Lower leg skin (tissue), 4 donors: ENCODE measurements at regions not wholly inside any gene's neighbourhood (a gene's known extent, or its start where the extent isn't known, plus 50 kb on each side); places are given as distances from the start of the nearest gene placed in this dataset.

Experiments
- DNase-seq, 2 donors: peaks; one replicate each; pipeline ENCODE4 v3.0.0-alpha.2; 2019; ENCODE audit warnings: low spot score in 2 of 2
- H3K4me3 ChIP-seq: fragments of 200-600 bp; sonication (generic); 2 replicates; pipeline ENCODE4 v1.5.1; 2017; ENCODE audit warnings: mild to moderate bottlenecking, low read depth; ENCODE audit not compliant: poor library complexity, severe bottlenecking
- CTCF ChIP-seq, 3 donors: fragments of 450-650 bp; IDR thresholded peaks; one replicate each; pipeline ENCODE4 v1.5.1; 2016; ENCODE audit warnings: antibody characterized with exemption in 3 of 3, mild to moderate bottlenecking in 3 of 3, moderate library complexity in 2 of 3
- POLR2A ChIP-seq, 2 donors: fragments of 450-650 bp; IDR thresholded peaks; one replicate each; pipeline ENCODE4 v1.6.1; 2016 to 2017; ENCODE audit warnings: antibody characterized with exemption in 2 of 2, mild to moderate bottlenecking in 1 of 2, moderate library complexity in 1 of 2
- WGBS, 2 donors: methylation state at CpG; one replicate each; pipeline ENCODE4 v1.1.5; 2018; 5-methylcytosine and 5-hydroxymethylcytosine counted together
- intact Hi-C: fragments of 100-400 bp; cut with DNase I; formaldehyde crosslinking; loops from one replicate; pipeline ENCODE4 v1.15.0; 2023; ENCODE audit warnings: low total_unique reads

- intact Hi-C loops = no loop called here
- TF ChIP-seq CTCF (IDR thresholded peaks at IDR 0.05) = no peak
- no peak for TF ChIP-seq POLR2A (IDR thresholded peaks at IDR 0.05)
- H3K4me3 ChIP-seq = no peak overlapping the region
- 84 to 88% methylated on average over 6 of the region's 6 CpGs for WGBS, 2 donors
- no peak for DNase-seq
Measured at GRCh38 chr15:61641645-61642044, 412.5 kb upstream of the RORA start.

DNA sequence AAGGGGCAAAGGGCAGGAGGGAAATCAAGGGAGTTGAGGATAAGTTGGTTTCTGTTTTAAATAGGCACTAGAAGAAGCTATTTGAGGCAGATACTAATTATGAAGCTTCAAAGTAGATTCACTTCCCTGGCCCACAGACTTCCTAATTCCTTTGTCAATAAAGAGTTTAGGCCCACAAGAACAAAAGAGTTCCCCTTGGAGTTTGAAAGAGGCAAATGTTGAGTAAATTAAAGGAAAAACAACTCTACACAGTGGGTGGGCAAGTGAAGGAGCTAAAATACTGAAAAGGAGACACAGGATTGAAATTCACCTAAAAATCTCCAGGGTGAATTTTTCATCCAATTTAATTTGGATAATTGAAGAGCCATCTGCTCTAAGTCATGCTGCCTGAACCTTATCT, 411.7 kb upstream of the RORA start:
- no peak for DNase-seq
- TF ChIP-seq CTCF (IDR thresholded peaks at IDR 0.05) (no peak), POLR2A (IDR thresholded peaks at IDR 0.05) (no peak)
- H3K4me3 ChIP-seq = no peak overlapping the region
- intact Hi-C loops = no loop called here

DNA sequence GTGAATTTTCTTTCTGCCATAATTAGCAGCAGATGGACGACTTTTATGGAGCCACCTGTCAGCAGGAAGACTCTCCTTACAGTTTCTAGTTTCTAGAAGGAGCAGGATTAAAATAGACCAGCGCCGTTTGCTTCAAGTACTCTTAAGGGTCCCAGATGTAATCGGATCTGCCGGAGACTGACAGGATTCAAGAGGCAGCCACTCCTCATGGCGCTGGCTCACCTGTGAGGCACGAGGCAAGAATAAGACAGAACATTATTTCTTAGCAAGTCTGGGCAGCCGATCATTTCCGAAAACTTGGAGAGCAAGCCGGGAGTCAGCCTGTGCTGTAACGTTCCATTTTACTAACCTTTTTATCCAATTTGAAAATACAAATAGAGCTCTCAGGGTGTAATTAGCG, 410.4 kb upstream of the RORA start:
- WGBS, 2 donors = 43 to 45% methylated on average over 12 of the region's 12 CpGs
- TF ChIP-seq CTCF (IDR thresholded peaks at IDR 0.05) = no peak
- TF ChIP-seq POLR2A (IDR thresholded peaks at IDR 0.05) = no peak
- intact Hi-C loops = no loop called here
- no peak for DNase-seq
- H3K4me3 ChIP-seq = no peak overlapping the region

GRCh38 chr15:61634837-61635236, 405.7 kb upstream of the RORA start:
- no peak overlapping the region for H3K4me3 ChIP-seq
- intact Hi-C loops = no loop called here
- TF ChIP-seq POLR2A (IDR thresholded peaks at IDR 0.05) (no peak), CTCF (IDR thresholded peaks at IDR 0.05) (no peak)
- no peak for DNase-seq
- WGBS, 2 donors = 79 to 81% methylated on average over 1 of the region's 1 CpG

DNA sequence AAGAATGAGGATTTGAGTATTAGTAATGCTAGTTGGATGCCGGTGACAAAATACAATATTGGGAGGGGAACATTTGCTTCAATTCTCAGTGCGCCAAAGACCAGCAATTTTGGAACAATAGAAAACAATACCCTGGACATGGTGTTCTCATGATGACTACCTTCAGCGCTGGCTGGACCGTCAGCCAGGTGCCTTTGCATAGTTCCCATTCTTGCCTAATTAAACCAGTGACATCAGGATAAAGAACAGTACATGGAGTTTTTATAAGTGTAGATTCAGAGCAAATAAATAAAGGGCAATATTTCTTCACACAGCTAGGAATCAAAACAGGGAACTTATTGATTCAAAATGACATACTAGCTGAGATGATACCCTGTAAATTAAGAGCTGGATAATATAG, 404.8 kb upstream of the RORA start:
- 89 to 91% methylated on average over 4 of the region's 4 CpGs for WGBS, 2 donors
- no peak overlapping the region for H3K4me3 ChIP-seq
- DNase-seq = no peak
- intact Hi-C loops = no loop called here
- TF ChIP-seq CTCF (IDR thresholded peaks at IDR 0.05) (no peak), POLR2A (IDR thresholded peaks at IDR 0.05) (no peak)

DNA sequence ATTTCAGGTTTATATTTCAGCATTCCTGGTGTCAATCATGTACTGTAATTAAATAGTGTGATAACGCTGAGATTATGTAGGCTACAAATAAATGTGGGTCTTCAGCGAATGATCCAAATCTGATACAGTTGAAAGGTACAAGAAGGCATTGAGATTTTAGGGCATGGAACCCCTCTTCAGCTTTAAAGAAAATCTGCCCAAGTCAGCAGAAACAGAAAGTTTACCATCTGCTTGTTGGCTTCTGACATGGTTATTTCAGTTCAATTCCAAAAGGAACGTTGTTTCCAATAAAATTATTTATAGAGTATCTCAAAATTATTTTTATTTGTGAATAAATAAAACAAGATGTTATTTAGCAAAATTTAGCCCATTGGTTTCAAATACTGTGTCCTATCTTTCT, 400.2 kb upstream of the RORA start:
- intact Hi-C loops = no loop called here
- TF ChIP-seq POLR2A (IDR thresholded peaks at IDR 0.05) (no peak), CTCF (IDR thresholded peaks at IDR 0.05) (no peak)
- 67 to 69% methylated on average over 3 of the region's 3 CpGs for WGBS, 2 donors
- no peak overlapping the region for H3K4me3 ChIP-seq
- DNase-seq = no peak
